ENCODE measurements at regions not wholly inside any gene's neighbourhood (a gene's known extent, or its start where the extent isn't known, plus 50 kb on each side); places are given as distances from the start of the nearest gene placed in this dataset.
"Not testable (repeated sequence)": the region's sequence is repeated elsewhere in the genome, so short reads cannot be mapped to it uniquely, and the experiment has no call there.

DNA sequence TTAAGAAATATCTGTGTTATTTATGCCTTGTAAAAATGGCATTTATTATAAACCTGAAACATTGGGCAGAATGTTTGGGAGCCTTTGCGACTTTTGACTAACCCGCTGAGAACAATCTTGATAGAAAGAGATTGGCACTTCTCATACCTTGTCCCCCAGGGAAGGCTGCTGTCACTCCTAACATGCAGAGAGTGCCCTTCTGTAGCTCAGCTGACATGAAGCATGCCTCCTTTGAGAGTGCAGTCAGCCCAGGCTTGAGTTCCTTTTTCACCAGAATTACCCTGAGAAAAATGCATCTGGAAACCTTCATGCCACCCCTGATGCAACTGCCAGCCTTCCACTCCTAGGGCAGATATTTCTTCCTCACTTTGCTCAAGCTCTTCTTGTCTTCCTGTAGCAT, 569.2 kb upstream of the ARPP21 start:
- Histone ChIP-seq H3K9me3 (ENCODE audit: low read length) (no peaks in the 10 kb centered on the region), H3K27me3 (ENCODE audit: insufficient read depth, low read length) (no peaks in the 10 kb centered on the region), H3K4me3 (ENCODE audit: low read length) (no peak overlapping the region), H3K36me3 (ENCODE audit: insufficient read depth, low read length) (no peaks in the 10 kb centered on the region), H2AFZ (ENCODE audit: low read depth, low read length) (no peak overlapping the region), H3K4me1 (ENCODE audit: insufficient read depth, low read length) (no peaks in the 10 kb centered on the region)

DNA sequence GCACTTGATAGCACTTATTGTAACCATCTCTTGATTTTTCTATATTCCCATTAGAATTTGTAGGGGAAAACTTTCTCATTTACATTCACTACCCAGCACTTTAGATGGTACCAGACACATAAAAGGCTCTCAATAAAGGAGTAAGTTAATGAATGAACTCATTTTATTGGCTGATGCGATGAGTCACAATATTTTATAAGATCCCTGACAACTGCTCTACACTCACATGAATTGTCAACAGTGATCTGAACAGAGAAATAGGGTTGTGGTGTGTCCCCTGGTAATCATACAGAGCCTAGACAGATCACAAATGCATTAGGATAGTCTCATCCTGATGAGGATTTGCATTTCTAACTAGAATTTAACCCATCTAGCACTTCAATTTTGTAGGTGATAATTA, 567.6 kb upstream of the ARPP21 start:
- Histone ChIP-seq H3K4me1 (ENCODE audit: insufficient read depth, low read length) (no peaks in the 10 kb centered on the region), H2AFZ (ENCODE audit: low read depth, low read length) (no peak overlapping the region), H3K4me3 (ENCODE audit: low read length) (no peak overlapping the region), H3K36me3 (ENCODE audit: insufficient read depth, low read length) (no peaks in the 10 kb centered on the region), H3K9me3 (ENCODE audit: low read length) (no peaks in the 10 kb centered on the region), H3K27me3 (ENCODE audit: insufficient read depth, low read length) (no peaks in the 10 kb centered on the region)

DNA sequence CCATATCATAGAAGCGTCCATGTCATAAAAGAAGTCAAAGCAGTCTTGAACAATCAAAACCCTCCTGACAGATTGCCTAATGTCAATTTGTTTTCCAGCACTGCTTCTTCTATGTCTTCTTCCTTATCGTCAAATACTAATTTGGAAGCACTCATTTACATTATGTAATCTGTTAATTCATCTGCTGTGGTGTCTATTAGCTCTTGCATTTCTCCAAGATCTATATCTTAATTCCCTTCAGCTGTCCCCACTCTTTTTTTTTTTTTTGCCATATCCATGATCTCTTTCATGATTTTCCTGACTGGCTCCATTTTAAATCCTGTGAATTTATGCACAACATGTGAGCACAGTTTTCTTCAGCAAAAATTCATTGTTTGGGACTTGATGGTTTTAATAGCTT, 560.5 kb upstream of the ARPP21 start:
- no peak overlapping the region for H2AFZ ChIP-seq (ENCODE audit: low read depth, low read length)
- no peaks in the 10 kb centered on the region for H3K4me1 ChIP-seq (ENCODE audit: insufficient read depth, low read length)
- H3K4me3 ChIP-seq (ENCODE audit: low read length), result no peak overlapping the region
- no peaks in the 10 kb centered on the region for H3K27me3 ChIP-seq (ENCODE audit: insufficient read depth, low read length)
- no peaks in the 10 kb centered on the region for H3K9me3 ChIP-seq (ENCODE audit: low read length)
- H3K36me3 ChIP-seq (ENCODE audit: insufficient read depth, low read length), result no peaks in the 10 kb centered on the region

DNA sequence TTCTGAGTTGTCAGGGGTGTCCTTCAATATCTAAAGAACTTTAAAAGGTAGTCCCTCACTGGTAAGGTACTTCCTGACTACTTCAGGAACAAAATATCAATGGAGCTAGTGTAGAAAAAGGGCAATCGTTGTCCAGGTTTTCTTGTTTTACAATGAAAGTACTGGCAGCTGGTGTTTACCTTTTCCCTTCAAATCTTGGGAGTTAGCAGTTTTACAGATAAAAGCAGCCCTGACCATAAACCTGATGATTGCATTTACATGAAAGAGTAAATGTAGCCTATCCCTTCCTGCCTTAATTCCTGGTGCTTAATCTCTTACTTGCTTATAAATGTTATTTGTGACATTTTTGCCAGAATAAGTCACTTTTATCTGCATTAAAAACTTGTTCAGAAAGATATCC, 559.9 kb upstream of the ARPP21 start:
- no peaks in the 10 kb centered on the region for H3K9me3 ChIP-seq (ENCODE audit: low read length)
- no peaks in the 10 kb centered on the region for H3K4me1 ChIP-seq (ENCODE audit: insufficient read depth, low read length)
- no peak overlapping the region for H3K4me3 ChIP-seq (ENCODE audit: low read length)
- no peak overlapping the region for H2AFZ ChIP-seq (ENCODE audit: low read depth, low read length)
- no peaks in the 10 kb centered on the region for H3K27me3 ChIP-seq (ENCODE audit: insufficient read depth, low read length)
- H3K36me3 ChIP-seq (ENCODE audit: insufficient read depth, low read length), result no peaks in the 10 kb centered on the region

DNA sequence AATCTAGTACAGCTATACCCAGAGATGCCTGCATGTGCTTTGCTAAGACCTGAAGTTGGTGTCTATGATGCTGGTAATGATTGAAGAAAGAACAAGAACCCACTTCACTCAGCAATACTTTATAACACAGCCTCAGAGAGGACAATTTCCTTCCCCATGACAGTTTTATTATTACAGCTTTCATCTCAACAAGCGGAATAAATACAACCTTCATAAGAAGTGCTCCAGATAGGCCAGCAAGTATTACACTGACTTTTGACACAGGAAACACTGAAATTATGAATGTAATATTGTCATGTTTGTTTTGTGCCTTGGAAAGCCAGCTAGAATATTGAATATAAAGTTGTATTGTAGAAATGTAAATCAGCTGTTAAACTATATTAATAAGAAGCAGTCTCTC, 557.4 kb upstream of the ARPP21 start:
- H3K9me3 ChIP-seq (ENCODE audit: low read length), result no peaks in the 10 kb centered on the region
- no peak overlapping the region for H3K4me3 ChIP-seq (ENCODE audit: low read length)
- H2AFZ ChIP-seq (ENCODE audit: low read depth, low read length), result no peak overlapping the region
- H3K36me3 ChIP-seq (ENCODE audit: insufficient read depth, low read length), result no peaks in the 10 kb centered on the region
- no peaks in the 10 kb centered on the region for H3K4me1 ChIP-seq (ENCODE audit: insufficient read depth, low read length)
- no peaks in the 10 kb centered on the region for H3K27me3 ChIP-seq (ENCODE audit: insufficient read depth, low read length)

DNA sequence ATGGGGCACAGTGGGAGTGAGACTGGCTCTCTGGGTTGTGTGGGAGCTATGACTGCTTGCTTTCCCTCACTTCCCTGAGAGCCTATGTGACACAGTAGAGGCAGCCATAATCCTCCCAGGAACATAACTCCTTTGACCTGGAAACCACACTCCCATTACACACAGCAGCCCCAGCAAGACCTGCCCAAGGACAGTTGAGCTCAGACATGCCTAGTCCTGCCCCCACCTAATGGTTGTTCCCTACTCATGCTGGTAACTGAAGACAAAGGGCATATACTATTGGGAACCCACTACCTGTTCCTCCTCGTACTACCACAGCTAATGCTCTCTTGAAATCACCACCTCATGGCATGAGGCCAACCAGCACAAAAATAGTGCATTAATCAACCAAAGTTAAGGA, 550.4 kb upstream of the ARPP21 start:
- H2AFZ ChIP-seq (ENCODE audit: low read depth, low read length), result no peak overlapping the region
- H3K9me3 ChIP-seq (ENCODE audit: low read length), result no peaks in the 10 kb centered on the region
- no peaks in the 10 kb centered on the region for H3K36me3 ChIP-seq (ENCODE audit: insufficient read depth, low read length)
- no peak overlapping the region for H3K4me3 ChIP-seq (ENCODE audit: low read length)
- no peaks in the 10 kb centered on the region for H3K27me3 ChIP-seq (ENCODE audit: insufficient read depth, low read length)
- H3K4me1 ChIP-seq (ENCODE audit: insufficient read depth, low read length), result no peaks in the 10 kb centered on the region

DNA sequence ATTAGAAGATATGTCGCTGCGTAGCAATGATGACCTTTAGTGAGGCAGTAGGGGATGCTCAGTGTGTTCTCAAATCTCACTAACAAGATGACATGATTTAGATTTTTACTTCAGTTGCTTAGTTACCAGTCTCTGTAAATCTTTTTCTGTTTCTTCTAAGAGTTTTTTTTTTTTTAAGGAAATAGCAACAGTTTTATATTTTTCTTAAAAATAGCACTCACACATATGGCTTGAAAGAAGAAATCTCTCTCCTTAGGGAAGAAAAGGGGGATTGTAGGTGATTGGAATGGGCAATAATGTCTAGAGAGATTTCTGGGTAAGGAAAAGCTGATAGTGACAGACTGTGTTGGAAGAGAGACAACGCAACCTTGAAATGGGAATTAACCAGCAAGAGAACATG, 524.6 kb upstream of the ARPP21 start:
- Histone ChIP-seq H3K36me3 (ENCODE audit: insufficient read depth, low read length) (no peaks in the 10 kb centered on the region), H3K4me3 (ENCODE audit: low read length) (no peak overlapping the region), H3K4me1 (ENCODE audit: insufficient read depth, low read length) (no peaks in the 10 kb centered on the region), H2AFZ (ENCODE audit: low read depth, low read length) (no peak overlapping the region), H3K27me3 (ENCODE audit: insufficient read depth, low read length) (no peaks in the 10 kb centered on the region), H3K9me3 (ENCODE audit: low read length) (no peaks in the 10 kb centered on the region)

DNA sequence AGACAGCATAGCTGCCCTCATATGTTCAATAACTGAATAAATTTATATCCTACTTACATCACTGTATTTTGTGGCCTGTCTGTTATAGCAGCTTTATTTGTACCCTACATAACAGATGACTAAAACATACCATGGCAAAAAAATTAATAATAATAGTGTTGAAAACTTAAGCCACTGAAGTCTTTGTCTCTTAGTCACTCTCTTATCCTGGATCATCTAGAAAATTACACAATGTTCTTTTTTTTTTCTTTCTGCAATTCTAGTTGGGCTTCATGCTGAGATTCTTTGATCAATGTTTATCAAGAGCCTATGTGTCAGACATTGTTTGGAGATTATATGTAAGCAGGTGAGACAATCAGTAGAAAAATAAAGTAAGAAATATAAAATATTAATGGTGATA, 519.3 kb upstream of the ARPP21 start:
- Histone ChIP-seq H3K36me3 (ENCODE audit: insufficient read depth, low read length) (no peaks in the 10 kb centered on the region), H3K9me3 (ENCODE audit: low read length) (no peaks in the 10 kb centered on the region), H3K4me3 (ENCODE audit: low read length) (no peak overlapping the region), H3K27me3 (ENCODE audit: insufficient read depth, low read length) (no peaks in the 10 kb centered on the region), H3K4me1 (ENCODE audit: insufficient read depth, low read length) (no peaks in the 10 kb centered on the region), H2AFZ (ENCODE audit: low read depth, low read length) (no peak overlapping the region)

DNA sequence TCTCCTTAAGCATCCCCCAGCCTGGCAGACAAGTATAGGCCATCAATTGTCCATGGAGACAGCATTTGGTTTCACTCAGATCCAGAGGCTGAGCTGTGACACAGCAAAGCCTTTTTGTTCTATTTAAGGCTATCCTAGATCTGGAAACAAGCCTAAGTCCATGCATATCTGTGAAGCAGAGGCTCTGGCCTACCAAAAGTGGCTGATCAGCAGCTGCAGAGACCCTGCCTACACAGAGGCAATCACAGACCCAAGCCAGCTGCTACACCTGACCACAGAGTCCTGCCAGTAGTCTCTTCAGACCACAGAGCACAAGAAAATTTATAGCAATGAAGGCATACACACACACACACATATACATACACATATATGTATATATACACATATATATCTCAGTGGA, 501.7 kb upstream of the ARPP21 start:
- H3K27me3 ChIP-seq (ENCODE audit: insufficient read depth, low read length), result no peaks in the 10 kb centered on the region
- H3K9me3 ChIP-seq (ENCODE audit: low read length), result no peaks in the 10 kb centered on the region
- H2AFZ ChIP-seq (ENCODE audit: low read depth, low read length), result no peak overlapping the region
- no peaks in the 10 kb centered on the region for H3K4me1 ChIP-seq (ENCODE audit: insufficient read depth, low read length)
- no peaks in the 10 kb centered on the region for H3K36me3 ChIP-seq (ENCODE audit: insufficient read depth, low read length)
- no peak overlapping the region for H3K4me3 ChIP-seq (ENCODE audit: low read length)

DNA sequence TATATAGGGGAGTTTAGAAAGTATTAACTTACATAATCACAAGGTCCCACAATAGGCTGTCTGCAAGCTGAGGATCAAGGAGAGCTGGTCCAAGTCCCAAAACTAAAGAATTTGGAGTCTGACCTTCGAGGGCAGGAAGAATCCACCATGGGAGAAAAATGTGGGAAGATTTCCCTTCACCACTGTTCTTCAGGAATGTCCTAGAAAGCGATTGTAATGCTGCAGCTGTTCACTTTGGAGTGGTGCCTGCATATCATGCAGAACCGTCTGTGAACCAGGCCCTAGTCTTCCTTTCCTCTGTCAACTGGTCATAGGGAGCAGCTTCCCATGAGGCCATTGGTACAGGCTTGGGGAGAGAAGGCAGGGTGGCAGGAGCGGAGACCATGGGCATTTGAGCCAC, 497.9 kb upstream of the ARPP21 start:
- H3K4me3 ChIP-seq (ENCODE audit: low read length), result no peak overlapping the region
- H2AFZ ChIP-seq (ENCODE audit: low read depth, low read length), result no peak overlapping the region
- H3K9me3 ChIP-seq (ENCODE audit: low read length), result no peaks in the 10 kb centered on the region
- no peaks in the 10 kb centered on the region for H3K36me3 ChIP-seq (ENCODE audit: insufficient read depth, low read length)
- no peaks in the 10 kb centered on the region for H3K4me1 ChIP-seq (ENCODE audit: insufficient read depth, low read length)
- no peaks in the 10 kb centered on the region for H3K27me3 ChIP-seq (ENCODE audit: insufficient read depth, low read length)

DNA sequence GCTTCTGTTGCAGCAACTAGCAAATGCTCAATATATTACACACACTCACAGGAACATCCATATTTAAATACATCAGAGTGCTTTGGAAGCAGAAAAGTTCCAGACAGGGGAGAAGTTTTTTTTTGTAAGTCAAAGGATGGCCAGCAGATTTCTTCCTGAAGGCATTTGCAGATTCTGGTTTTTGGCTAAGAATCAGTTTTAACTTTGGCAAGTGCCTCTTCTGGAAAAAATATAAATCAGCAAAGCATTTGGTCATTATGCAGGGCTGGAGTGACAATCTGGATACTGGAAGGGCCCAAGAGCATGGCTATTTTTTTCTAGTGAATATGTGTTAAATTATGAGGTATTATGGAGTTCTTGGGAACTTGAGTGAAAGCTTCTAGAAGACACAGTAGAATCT, 495.3 kb upstream of the ARPP21 start:
- Histone ChIP-seq H3K36me3 (ENCODE audit: insufficient read depth, low read length) (no peaks in the 10 kb centered on the region), H3K4me1 (ENCODE audit: insufficient read depth, low read length) (no peaks in the 10 kb centered on the region), H3K27me3 (ENCODE audit: insufficient read depth, low read length) (no peaks in the 10 kb centered on the region), H2AFZ (ENCODE audit: low read depth, low read length) (no peak overlapping the region), H3K4me3 (ENCODE audit: low read length) (no peak overlapping the region), H3K9me3 (ENCODE audit: low read length) (no peaks in the 10 kb centered on the region)

DNA sequence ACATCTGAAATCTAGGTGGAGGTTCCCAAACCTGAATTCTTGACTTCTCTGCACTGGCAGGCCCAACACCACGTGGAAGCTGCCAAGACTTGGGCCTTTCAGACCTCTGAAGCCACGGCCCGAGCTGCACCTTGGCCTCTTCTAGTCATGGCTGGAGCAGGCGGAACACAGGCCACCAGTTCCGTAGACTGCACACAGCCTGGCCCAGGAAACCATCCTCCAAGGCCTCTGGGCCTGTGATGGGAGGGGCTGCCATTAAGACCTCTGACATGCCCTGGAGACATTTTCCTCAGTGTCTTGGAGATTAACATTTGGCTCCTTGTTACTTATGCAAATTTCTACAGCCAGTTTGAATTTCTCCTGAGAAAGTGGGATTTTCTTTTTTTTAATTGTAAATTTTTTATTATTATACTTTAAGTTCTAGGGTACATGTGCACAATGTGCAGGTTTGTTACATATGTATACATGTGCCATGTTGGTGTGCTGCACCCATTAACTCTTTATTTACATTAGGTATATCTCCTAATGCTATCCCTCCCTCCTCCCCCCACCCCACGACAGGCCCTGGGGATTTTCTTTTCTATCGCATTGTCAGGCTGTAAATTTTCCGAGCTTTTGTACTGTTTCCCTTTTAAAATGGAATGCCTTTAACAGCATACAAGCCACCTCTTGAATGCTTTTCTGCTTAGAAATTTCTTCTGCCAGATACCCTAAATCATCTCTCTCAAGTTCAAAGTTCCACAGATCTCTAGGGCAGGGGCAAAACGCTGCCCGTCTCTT, 492.9 kb upstream of the ARPP21 start:
- H3K36me3 ChIP-seq (ENCODE audit: insufficient read depth, low read length); H3K9me3 ChIP-seq (ENCODE audit: low read length); H3K4me1 ChIP-seq (ENCODE audit: insufficient read depth, low read length); H3K27me3 ChIP-seq (ENCODE audit: insufficient read depth, low read length); H2AFZ ChIP-seq (ENCODE audit: low read depth, low read length); H3K4me3 ChIP-seq (ENCODE audit: low read length): not testable (repeated sequence)

DNA sequence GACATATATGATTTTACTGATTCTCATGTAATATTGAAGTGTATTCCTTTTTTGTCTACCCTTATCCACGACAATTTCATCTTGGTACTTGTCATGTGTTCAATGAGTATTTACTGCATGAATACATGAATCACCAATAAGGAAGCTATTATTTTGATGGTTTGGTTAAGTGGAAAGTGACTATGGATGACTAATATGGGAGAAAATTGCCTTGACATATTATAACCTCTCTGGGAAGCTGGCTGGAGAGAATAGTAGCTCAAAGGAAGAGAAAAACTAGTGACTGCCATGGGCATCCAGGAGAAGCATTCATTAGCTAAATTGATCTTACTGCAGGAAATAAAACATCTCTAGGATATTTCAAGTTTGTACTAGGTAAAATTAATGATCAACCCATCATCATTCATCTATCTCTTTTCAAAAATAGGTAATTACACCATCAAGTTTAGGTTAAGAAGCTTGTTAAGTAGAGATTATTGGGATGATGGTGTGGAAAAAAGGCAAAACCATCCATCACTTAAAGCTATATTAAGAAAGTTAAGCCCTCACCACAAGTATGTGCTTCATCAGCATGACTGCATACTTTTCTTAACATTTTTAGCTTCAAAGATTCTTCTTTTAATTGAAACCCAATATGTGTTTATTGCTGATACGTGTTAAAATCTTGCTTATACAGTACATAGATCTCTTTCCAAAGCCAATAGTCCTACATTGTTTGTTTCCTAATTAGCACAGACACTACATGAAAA, 455.2 kb upstream of the ARPP21 start:
- H3K27me3 ChIP-seq (ENCODE audit: insufficient read depth, low read length), result no peaks in the 10 kb centered on the region
- H3K4me3 ChIP-seq (ENCODE audit: low read length), result no peak overlapping the region
- H3K4me1 ChIP-seq (ENCODE audit: insufficient read depth, low read length), result no peaks in the 10 kb centered on the region
- no peaks in the 10 kb centered on the region for H3K9me3 ChIP-seq (ENCODE audit: low read length)
- H3K36me3 ChIP-seq (ENCODE audit: insufficient read depth, low read length), result no peaks in the 10 kb centered on the region
- H2AFZ ChIP-seq (ENCODE audit: low read depth, low read length), result no peak overlapping the region

DNA sequence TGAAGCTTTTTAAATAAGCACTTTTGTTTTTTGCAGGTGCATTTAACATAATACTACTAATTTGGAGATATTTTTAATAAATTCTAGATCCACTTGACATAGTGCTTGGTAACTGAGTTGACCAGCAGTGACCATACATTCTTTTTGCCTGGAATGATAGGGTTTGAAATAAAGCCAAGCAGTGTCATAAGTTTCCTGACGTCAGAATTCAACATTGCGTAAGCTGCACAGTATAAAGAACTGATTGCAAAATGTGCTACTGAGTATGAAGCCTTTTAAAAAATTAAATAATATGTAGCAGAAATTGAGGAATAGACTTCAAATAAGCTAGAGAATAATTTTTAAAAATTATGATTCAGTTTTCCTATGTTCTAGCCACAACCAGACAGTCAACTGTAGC, 454.6 kb upstream of the ARPP21 start:
- H3K4me1 ChIP-seq (ENCODE audit: insufficient read depth, low read length), result no peaks in the 10 kb centered on the region
- no peaks in the 10 kb centered on the region for H3K36me3 ChIP-seq (ENCODE audit: insufficient read depth, low read length)
- no peaks in the 10 kb centered on the region for H3K27me3 ChIP-seq (ENCODE audit: insufficient read depth, low read length)
- H3K9me3 ChIP-seq (ENCODE audit: low read length), result no peaks in the 10 kb centered on the region
- no peak overlapping the region for H3K4me3 ChIP-seq (ENCODE audit: low read length)
- no peak overlapping the region for H2AFZ ChIP-seq (ENCODE audit: low read depth, low read length)

Data from neuron (in vitro differentiated cells).